H9 (cell line): ENCODE measurements at regions not wholly inside any gene's neighbourhood (a gene's known extent, or its start where the extent isn't known, plus 50 kb on each side); places are given as distances from the start of the nearest gene placed in this dataset.

Source experiments
- DNase-seq: peaks from one replicate; pipeline ENCODE4 v3.0.0-alpha.2; 2017
- H2AFZ ChIP-seq: one replicate; pipeline ENCODE4 v1.6.1; 2013; ENCODE audit warnings: mild to moderate bottlenecking, low read length, control low read depth, moderate library complexity
- H2AK5ac ChIP-seq: 2 replicates; pipeline ENCODE4 v1.6.1; 2013; ENCODE audit warnings: low read length, control low read depth, mixed read lengths; ENCODE audit not compliant: insufficient read length
- H2BK120ac ChIP-seq: one replicate; pipeline ENCODE4 v1.6.1; 2013; ENCODE audit warnings: low read depth, mild to moderate bottlenecking, low read length, control low read depth, inconsistent platforms; ENCODE audit not compliant: poor library complexity, severe bottlenecking
- H2BK12ac ChIP-seq: 2 replicates; pipeline ENCODE4 v1.6.1; 2013; ENCODE audit warnings: low read length, control low read depth, mixed read lengths, low read depth; ENCODE audit not compliant: insufficient read length
- H2BK15ac ChIP-seq: 2 replicates; pipeline ENCODE4 v1.6.1; 2013; ENCODE audit warnings: low read depth, low read length, control low read depth
- H2BK20ac ChIP-seq: one replicate; pipeline ENCODE4 v1.6.1; 2013; ENCODE audit warnings: low read depth, mild to moderate bottlenecking, low read length, control low read depth, inconsistent platforms; ENCODE audit not compliant: poor library complexity, severe bottlenecking
- H2BK5ac ChIP-seq: 2 replicates; pipeline ENCODE4 v1.6.1; 2013; ENCODE audit warnings: low read length, control low read depth, mixed read lengths; ENCODE audit not compliant: insufficient read length
- H3K14ac ChIP-seq: 2 replicates; pipeline ENCODE4 v1.6.1; 2013; ENCODE audit warnings: low read length, control low read depth; ENCODE audit not compliant: insufficient read depth
- H3K18ac ChIP-seq: 2 replicates; pipeline ENCODE4 v1.6.1; 2013; ENCODE audit warnings: low read depth, mild to moderate bottlenecking, mixed read lengths, low read length, control low read depth; ENCODE audit not compliant: insufficient read length
- H3K23ac ChIP-seq: 2 replicates; pipeline ENCODE4 v1.6.1; 2013; ENCODE audit warnings: low read length, control low read depth, mixed read lengths, low read depth; ENCODE audit not compliant: insufficient read length
- H3K23me2 ChIP-seq: 2 replicates; pipeline ENCODE4 v1.6.1; 2013; ENCODE audit warnings: low read depth, mild to moderate bottlenecking, mixed read lengths, low read length, control low read depth; ENCODE audit not compliant: insufficient read length, poor library complexity, severe bottlenecking
- H3K27ac ChIP-seq: 2 replicates; pipeline ENCODE4 v1.5.1; 2013; ENCODE audit warnings: low read length, control low read depth, mixed read lengths, low read depth; ENCODE audit not compliant: insufficient read length
- H3K27me3 ChIP-seq: 2 replicates; pipeline ENCODE4 v1.6.1; 2013; ENCODE audit warnings: low read length, control low read depth, inconsistent platforms; ENCODE audit not compliant: insufficient read depth
- H3K4ac ChIP-seq: 2 replicates; pipeline ENCODE4 v1.6.1; 2013; ENCODE audit warnings: low read depth, mild to moderate bottlenecking, control low read depth, inconsistent platforms, low read length, moderate library complexity
- H3K4me1 ChIP-seq: 2 replicates; pipeline ENCODE4 v1.6.1; 2013; ENCODE audit warnings: low read length, control low read depth, inconsistent platforms; ENCODE audit not compliant: insufficient read depth
- H3K4me2 ChIP-seq: 2 replicates; pipeline ENCODE4 v1.6.1; 2013; ENCODE audit warnings: low read length, control low read depth, mixed read lengths; ENCODE audit not compliant: insufficient read length, insufficient read depth
- H3K56ac ChIP-seq: 2 replicates; pipeline ENCODE4 v1.6.1; 2013; ENCODE audit warnings: low read depth, mild to moderate bottlenecking, mixed read lengths, low read length, control low read depth; ENCODE audit not compliant: insufficient read length
- H3K79me1 ChIP-seq: 2 replicates; pipeline ENCODE4 v1.6.1; 2013; ENCODE audit warnings: low read depth, mild to moderate bottlenecking, moderate library complexity, low read length, control low read depth, inconsistent platforms; ENCODE audit not compliant: insufficient read depth, poor library complexity, severe bottlenecking
- H3K79me2 ChIP-seq: 2 replicates; pipeline ENCODE4 v1.6.1; 2013; ENCODE audit warnings: low read length, control low read depth, inconsistent platforms; ENCODE audit not compliant: insufficient read depth
- H3K9ac ChIP-seq: 2 replicates; pipeline ENCODE4 v1.6.1; 2013; ENCODE audit warnings: low read length, control low read depth, mixed read lengths; ENCODE audit not compliant: insufficient read length; ENCODE audit errors: extremely low read depth
- H3K9me3 ChIP-seq: one replicate; pipeline ENCODE4 v1.6.1; 2013; ENCODE audit warnings: low read depth, low read length, inconsistent platforms; ENCODE audit not compliant: control insufficient read depth
- H3T11ph ChIP-seq: one replicate; pipeline ENCODE4 v1.6.1; 2013; ENCODE audit warnings: mild to moderate bottlenecking, low read length, control low read depth, inconsistent platforms
- H4K20me1 ChIP-seq: one replicate; pipeline ENCODE4 v1.6.1; 2013; ENCODE audit not compliant: control insufficient read depth, insufficient read length, insufficient read depth
- H4K5ac ChIP-seq: 2 replicates; pipeline ENCODE4 v1.6.1; 2013; ENCODE audit warnings: low read depth, mild to moderate bottlenecking, mixed read lengths, low read length, control low read depth; ENCODE audit not compliant: insufficient read length
- H4K8ac ChIP-seq: replicated peaks from 2 replicates; pipeline ENCODE4 v1.6.1; 2013; ENCODE audit warnings: low read length, control low read depth, mixed read lengths, low read depth; ENCODE audit not compliant: insufficient read length
- H4K91ac ChIP-seq: 2 replicates; pipeline ENCODE4 v1.6.1; 2013; ENCODE audit warnings: low read depth, mild to moderate bottlenecking, moderate library complexity, mixed read lengths, low read length, control low read depth; ENCODE audit not compliant: insufficient read length
- H3K27ac Mint-ChIP-seq, 3 experiments: 2 replicates in 2 of 3; 3 replicates in 1 of 3; pipeline ENCODE4 v1.8.0; 2020 to 2021; ENCODE audit warnings: mixed read lengths in 3 of 3, mild to moderate bottlenecking in 1 of 3, moderate library complexity in 1 of 3
- H3K27me3 Mint-ChIP-seq: 2 replicates; pipeline ENCODE4 v1.8.0; 2021; ENCODE audit warnings: low read depth, mild to moderate bottlenecking, moderate library complexity, mixed read lengths
- H3K36me3 Mint-ChIP-seq, 3 experiments: 2 replicates in 2 of 3; 3 replicates in 1 of 3; pipeline ENCODE4 v1.8.0; 2020 to 2021; ENCODE audit warnings: low read depth in 3 of 3, mixed read lengths in 3 of 3; ENCODE audit not compliant: insufficient read depth in 1 of 3
- H3K4me1 Mint-ChIP-seq, 2 experiments: 2 replicates each; pipeline ENCODE4 v1.8.0; 2020; ENCODE audit warnings: mixed read lengths in 2 of 2
- H3K4me3 Mint-ChIP-seq, 2 experiments: 2 replicates in 1 of 2; 3 replicates in 1 of 2; pipeline ENCODE4 v1.8.0; 2020 to 2021; ENCODE audit warnings: mild to moderate bottlenecking in 2 of 2, mixed read lengths in 2 of 2, moderate library complexity in 1 of 2
- H3K9me3 Mint-ChIP-seq, 2 experiments: 2 replicates in 1 of 2; 3 replicates in 1 of 2; pipeline ENCODE4 v1.8.0; 2020; ENCODE audit warnings: mild to moderate bottlenecking in 2 of 2, mixed read lengths in 2 of 2, moderate library complexity in 1 of 2
- CTCF ChIP-seq: fragments of 200-600 bp; sonication (generic); conservative IDR thresholded peaks from 3 replicates; pipeline ENCODE4 v1.8.0; 2021; ENCODE audit warnings: antibody characterized with exemption, mild to moderate bottlenecking
- WGBS: extraction: QIAGEN DNeasy Blood & Tissue Kit; methylation state at CpG from one replicate; pipeline ENCODE4 v1.1.7; 2013; ENCODE audit warnings: missing lambda C conversion rate, low lambda C conversion rate, mixed read lengths; ENCODE audit not compliant: insufficient read length; ENCODE audit errors: extremely low coverage; 5-methylcytosine and 5-hydroxymethylcytosine counted together

- Mint-ChIP-seq H3K27ac (no peak overlapping the region), H3K36me3 (no peaks in the 10 kb centered on the region), H3K4me1 (peaks cover 2 to 3% of the 10 kb centered on the region in 2 experiments; a peak in 2 of 4 replicates), H3K27me3 (peaks cover 27% of the 10 kb centered on the region), H3K4me3 (no peak overlapping the region), H3K9me3 (no peaks in the 10 kb centered on the region; a peak in 1 of 5 replicates)
- H2BK5ac ChIP-seq: no peak overlapping the region
- H2AK5ac ChIP-seq: no peak overlapping the region
- no peak overlapping the region for H4K8ac ChIP-seq
- H3K4ac ChIP-seq: no peak overlapping the region
- no peak for TF ChIP-seq CTCF
- no peak overlapping the region for H3K9ac ChIP-seq
- no peaks in the 10 kb centered on the region for H3K79me1 ChIP-seq
- no peak overlapping the region for H3K14ac ChIP-seq
- H3K4me2 ChIP-seq: no peak overlapping the region
- H2BK20ac ChIP-seq: no peak overlapping the region
- no peaks in the 10 kb centered on the region for H4K20me1 ChIP-seq
- H2BK15ac ChIP-seq: no peak overlapping the region
- H3K23ac ChIP-seq: no peak overlapping the region
- WGBS: no CpG with 5 or more reads among the region's 2 CpGs
- H3K23me2 ChIP-seq: no peaks in the 10 kb centered on the region
- no peak overlapping the region for H3T11ph ChIP-seq
- H3K27me3 ChIP-seq: no peaks in the 10 kb centered on the region
- H3K27ac ChIP-seq: no peak overlapping the region
- no peaks in the 10 kb centered on the region for H3K4me1 ChIP-seq
- no peak overlapping the region for H2BK12ac ChIP-seq
- no peak overlapping the region for H4K5ac ChIP-seq
- no peak overlapping the region for H4K91ac ChIP-seq
- no peaks in the 10 kb centered on the region for H3K9me3 ChIP-seq
- no peak overlapping the region for H2AFZ ChIP-seq
- H3K56ac ChIP-seq: no peak overlapping the region
- no peak for DNase-seq
- no peak overlapping the region for H3K18ac ChIP-seq
- H2BK120ac ChIP-seq: no peak overlapping the region
- no peaks in the 10 kb centered on the region for H3K79me2 ChIP-seq
These were observed 453.9 kb downstream of the TSN start for GRCh38 chr2:122209377-122209776.
